ENCODE measurements at regions not wholly inside any gene's neighbourhood (a gene's known extent, or its start where the extent isn't known, plus 50 kb on each side); places are given as distances from the start of the nearest gene placed in this dataset.

- H3K27ac ChIP-seq: no peak overlapping the region
- H3K4me1 ChIP-seq: no peaks in the 10 kb centered on the region
- intact Hi-C loops (cut with DNase I; ENCODE audit: low total_unique reads) (loop anchor here (10.0 kb wide), 1 partner anchor 792 kb away; no protein-coding TSS in a partner anchor), in situ Hi-C loops (cut with MboI; ENCODE audit: low sequenced_read_pairs in 4 of 4) (no loop called here)
- TF ChIP-seq CTCF (IDR thresholded peaks at IDR 0.05 in 4 of 5, conservative IDR thresholded peaks at IDR 0.05 in 1 of 5) (no peak), POLR2A (IDR thresholded peaks at IDR 0.05) (no peak)
- no peaks in the 10 kb centered on the region for H3K9me3 ChIP-seq
- no peaks in the 10 kb centered on the region for H3K36me3 ChIP-seq
- DNase-seq (no peak), ATAC-seq (no peak)
- peaks cover 0 to 3% (median 0%) of the 10 kb centered on the region in 3 donors for H3K27me3 ChIP-seq
- H3K4me3 ChIP-seq: no peak overlapping the region
Observed at GRCh38 chr13:111552891-111553655, 232.6 kb downstream of the TEX29 start.

- Histone ChIP-seq H3K4me1 (no peaks in the 10 kb centered on the region), H3K4me3 (no peak overlapping the region), H3K27ac (no peak overlapping the region), H3K9me3 (no peaks in the 10 kb centered on the region), H3K27me3 (peaks cover 0 to 4% (median 0%) of the 10 kb centered on the region in 3 donors), H3K36me3 (no peaks in the 10 kb centered on the region)
- DNase-seq (no peak), ATAC-seq (no peak)
- in situ Hi-C loops (cut with MboI; ENCODE audit: low sequenced_read_pairs in 4 of 4) (no loop called here), intact Hi-C loops (cut with DNase I; ENCODE audit: low total_unique reads) (loop anchor here (10.0 kb wide), 1 partner anchor 790 kb away; no protein-coding TSS in a partner anchor)
- TF ChIP-seq CTCF (IDR thresholded peaks at IDR 0.05 in 4 of 5, conservative IDR thresholded peaks at IDR 0.05 in 1 of 5) (no peak), POLR2A (IDR thresholded peaks at IDR 0.05) (no peak)
Observed at GRCh38 chr13:111554539-111555267, 234.3 kb downstream of the TEX29 start.

GRCh38 chr13:111555268-111555808 is 234.9 kb downstream of the TEX29 start:
- no peak for DNase-seq
- TF ChIP-seq CTCF (IDR thresholded peaks at IDR 0.05 in 4 of 5, conservative IDR thresholded peaks at IDR 0.05 in 1 of 5): no peak
- no peak for TF ChIP-seq POLR2A (IDR thresholded peaks at IDR 0.05)
- in situ Hi-C loops (cut with MboI; ENCODE audit: low sequenced_read_pairs in 4 of 4): no loop called here
- no peaks in the 10 kb centered on the region for H3K4me1 ChIP-seq
- no peak for ATAC-seq
- peaks cover 0 to 7% (median 0%) of the 10 kb centered on the region in 3 donors for H3K27me3 ChIP-seq
- no peak overlapping the region for H3K4me3 ChIP-seq
- H3K36me3 ChIP-seq: no peaks in the 10 kb centered on the region
- no peak overlapping the region for H3K27ac ChIP-seq
- H3K9me3 ChIP-seq: no peaks in the 10 kb centered on the region
- intact Hi-C loops (cut with DNase I; ENCODE audit: low total_unique reads): loop anchor here (10.0 kb wide), 1 partner anchor 789 kb away; no protein-coding TSS in a partner anchor

- Histone ChIP-seq H3K4me3 (no peak overlapping the region), H3K27ac (no peak overlapping the region), H3K27me3 (peaks cover 0 to 7% (median 0%) of the 10 kb centered on the region in 3 donors), H3K9me3 (no peaks in the 10 kb centered on the region), H3K36me3 (no peaks in the 10 kb centered on the region), H3K4me1 (no peaks in the 10 kb centered on the region)
- DNase-seq (no peak), ATAC-seq (no peak)
- no peak for TF ChIP-seq POLR2A (IDR thresholded peaks at IDR 0.05)
- no peak for TF ChIP-seq CTCF (IDR thresholded peaks at IDR 0.05 in 4 of 5, conservative IDR thresholded peaks at IDR 0.05 in 1 of 5)
- intact Hi-C loops (cut with DNase I; ENCODE audit: low total_unique reads) (loop anchor here (10.0 kb wide), 1 partner anchor 789 kb away; no protein-coding TSS in a partner anchor), in situ Hi-C loops (cut with MboI; ENCODE audit: low sequenced_read_pairs in 4 of 4) (no loop called here)
Observed at GRCh38 chr13:111555903-111556302, 235.5 kb downstream of the TEX29 start.
